GM19372 (cell line): ENCODE measurements at regions not wholly inside any gene's neighbourhood (a gene's known extent, or its start where the extent isn't known, plus 50 kb on each side); places are given as distances from the start of the nearest gene placed in this dataset.
"Not testable (repeated sequence)": the region's sequence is repeated elsewhere in the genome, so short reads cannot be mapped to it uniquely, and the experiment has no call there.

ENCODE experiments used
- ATAC-seq: cut with Tn5 transposase; IDR thresholded peaks from one replicate; pipeline ENCODE4 v1.9.1; 2021; ENCODE audit warnings: mild to moderate bottlenecking, low read depth, moderate library complexity; ENCODE audit not compliant: unreplicated experiment

GRCh38 chr4:34485252-34485651 lies 1759.1 kb downstream of the ARAP2 start:
- ATAC-seq: no peak

- ATAC-seq: no peak
Observed at GRCh38 chr4:34486461-34487363, 1757.6 kb downstream of the ARAP2 start.

- ATAC-seq: no peak
Observed at GRCh38 chr4:34492414-34492813, 1751.9 kb downstream of the ARAP2 start.

DNA sequence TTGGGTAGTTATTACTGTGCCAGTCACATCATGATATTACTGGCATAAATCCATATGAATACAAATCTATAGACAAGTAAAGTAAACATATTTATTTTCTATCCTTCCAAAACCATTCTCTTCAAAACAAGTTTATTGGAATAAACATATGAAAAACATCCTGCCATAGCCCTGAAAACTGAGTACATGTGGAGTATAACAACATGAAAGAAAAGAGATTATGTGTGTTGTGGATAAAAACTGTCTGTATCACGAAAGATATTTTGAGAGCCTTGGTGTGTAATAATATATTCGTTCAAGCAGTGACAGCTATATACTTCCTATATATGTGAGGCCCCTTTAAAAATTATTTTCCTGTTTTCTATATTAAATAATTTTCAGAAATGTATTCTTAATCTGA lies 1742.2 kb downstream of the ARAP2 start:
- ATAC-seq: no peak

DNA sequence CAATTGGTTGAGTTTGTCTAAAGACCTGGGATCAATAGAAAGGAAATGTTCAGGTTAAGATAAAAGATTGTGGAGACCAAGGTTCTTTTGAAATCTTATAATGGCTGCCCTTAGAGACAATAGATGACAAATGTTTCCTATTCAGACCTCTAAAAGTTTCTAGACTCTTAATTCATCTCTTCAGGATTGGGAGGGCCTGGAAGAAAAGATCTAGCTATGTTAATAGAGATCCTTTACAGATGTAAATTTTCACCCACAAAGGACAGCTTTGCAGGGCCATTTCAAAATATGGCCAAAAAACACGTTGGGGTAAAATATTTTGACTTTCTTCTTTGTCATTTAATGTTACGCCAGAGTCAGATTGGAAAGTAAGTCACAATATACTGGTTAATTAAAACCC lies 1739.6 kb downstream of the ARAP2 start:
- not testable (repeated sequence) for ATAC-seq

- not testable (repeated sequence) for ATAC-seq
Observed at GRCh38 chr4:34506511-34507092, 1737.7 kb downstream of the ARAP2 start.

DNA sequence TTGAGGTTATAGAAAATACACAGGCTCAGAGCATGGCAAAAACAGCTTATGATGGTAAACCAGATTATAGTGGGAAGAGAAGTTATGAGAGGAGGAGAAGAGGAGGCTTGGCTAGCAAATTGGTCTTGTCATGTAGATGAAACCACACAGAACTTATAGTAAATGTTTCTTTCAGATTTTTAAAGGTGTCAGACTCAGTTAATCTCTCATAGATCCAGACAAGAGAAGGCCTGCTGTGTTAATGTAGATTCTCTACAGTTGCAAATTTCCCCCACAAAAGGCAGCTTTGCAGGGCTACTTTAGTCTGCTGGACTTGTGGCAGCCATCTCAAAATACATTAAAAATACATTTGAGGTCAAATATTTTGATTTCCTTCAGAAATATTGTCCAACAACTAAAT lies 1731.7 kb downstream of the ARAP2 start:
- no peak for ATAC-seq

- no peak for ATAC-seq
Observed at GRCh38 chr4:34516524-34516923, 1727.8 kb downstream of the ARAP2 start.

DNA sequence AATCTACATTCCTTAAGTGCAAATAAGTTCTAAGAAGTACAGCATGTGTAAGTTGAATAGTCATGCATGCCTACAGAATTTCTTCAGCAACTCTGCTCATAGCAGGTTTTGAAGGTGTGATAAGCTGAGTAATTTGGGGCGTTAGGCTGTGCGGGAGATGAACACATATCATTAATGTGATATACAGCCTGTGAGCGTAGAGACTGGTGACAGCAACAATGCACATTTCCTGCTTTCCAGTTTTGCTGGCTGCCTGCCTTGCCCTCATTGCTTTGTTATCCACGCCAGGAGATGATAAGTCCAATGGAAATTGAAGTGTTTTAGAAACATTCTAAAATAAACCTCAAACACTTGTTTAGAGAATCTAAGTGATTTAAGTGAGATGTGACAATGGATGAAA lies 1709.4 kb downstream of the ARAP2 start:
- ATAC-seq: no peak

DNA sequence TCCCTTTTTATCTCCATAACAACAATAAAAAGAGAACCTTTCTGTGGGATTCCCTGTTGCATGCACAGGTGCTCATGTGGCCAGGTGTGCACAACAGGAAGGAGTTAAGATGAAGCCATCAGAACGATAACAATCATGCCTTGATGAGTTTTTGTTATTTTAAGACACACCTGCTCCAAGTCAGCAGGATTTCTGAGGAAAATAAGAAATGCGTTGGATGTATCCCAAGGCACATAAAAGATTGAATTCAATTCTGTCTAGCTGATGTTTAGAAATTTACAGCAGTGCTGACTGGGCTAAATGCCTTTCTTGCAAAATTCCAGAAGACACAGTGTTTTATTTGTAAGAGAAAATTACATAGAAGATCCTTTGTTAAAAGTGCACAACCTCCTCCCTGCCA lies 1678.2 kb downstream of the ARAP2 start:
- no peak for ATAC-seq

DNA sequence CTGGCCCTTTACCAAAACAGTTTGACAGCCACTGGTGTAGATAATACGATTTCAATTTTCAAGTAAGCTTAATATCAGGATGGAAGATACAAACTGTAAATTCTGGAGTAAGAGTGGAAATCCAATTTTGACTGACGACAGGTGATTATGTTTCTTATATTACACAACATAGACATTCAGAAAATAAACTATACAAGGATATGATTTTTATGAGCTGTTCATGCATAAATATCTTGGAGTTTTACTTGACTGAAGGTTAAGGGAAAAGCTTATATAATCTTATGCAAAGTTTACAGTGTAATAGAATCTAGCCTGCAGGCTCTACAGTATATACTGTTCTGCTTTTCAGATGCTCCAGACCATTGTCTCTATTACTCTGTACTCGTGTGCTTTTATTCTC lies 1672.3 kb downstream of the ARAP2 start:
- no peak for ATAC-seq

DNA sequence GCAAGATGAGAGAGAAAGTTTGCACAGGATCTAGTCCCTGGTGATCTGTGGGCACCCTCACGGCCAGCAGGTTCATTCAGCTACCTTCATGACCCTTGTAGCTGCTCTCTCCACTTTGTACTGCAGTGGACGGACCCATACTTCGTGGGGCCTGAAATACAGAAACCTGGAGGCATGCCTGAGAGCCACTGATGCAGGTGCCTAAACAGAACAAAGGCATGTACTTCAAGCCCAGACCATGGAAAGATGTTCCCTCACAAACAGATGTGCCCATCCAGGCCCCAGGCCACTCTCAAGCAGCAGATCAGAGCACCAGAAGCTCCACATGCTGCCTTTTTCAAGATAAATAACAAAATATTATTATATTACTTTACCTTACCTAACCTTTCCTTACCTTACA lies 1629.0 kb downstream of the ARAP2 start:
- no peak for ATAC-seq

GRCh38 chr4:34619531-34620162 lies 1624.7 kb downstream of the ARAP2 start:
- no peak for ATAC-seq

- no peak for ATAC-seq
Observed at GRCh38 chr4:34628471-34628870, 1615.8 kb downstream of the ARAP2 start.

GRCh38 chr4:34629451-34629850 lies 1614.9 kb downstream of the ARAP2 start:
- ATAC-seq: no peak

- ATAC-seq: no peak
Observed at GRCh38 chr4:34633241-34633640, 1611.1 kb downstream of the ARAP2 start.

- ATAC-seq: no peak
Observed at GRCh38 chr4:34636623-34637022, 1607.7 kb downstream of the ARAP2 start.

DNA sequence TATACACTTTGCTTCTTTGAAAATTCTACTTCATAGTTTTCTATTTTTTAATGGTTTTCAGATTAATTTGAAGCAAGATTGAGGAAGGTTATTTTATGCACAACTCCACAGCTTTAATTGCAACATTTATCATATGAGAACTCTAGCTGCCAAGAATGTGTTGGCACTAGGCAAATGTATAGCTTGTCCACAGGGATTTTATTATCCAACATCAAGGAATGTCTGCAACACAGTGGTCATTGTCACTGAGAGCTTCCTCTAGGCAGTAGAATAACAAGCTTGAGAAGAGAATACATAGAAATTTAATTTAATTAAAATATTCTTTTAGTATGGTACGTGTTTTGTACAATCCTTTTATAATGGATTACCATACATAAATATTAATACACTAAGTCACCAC lies 1600.8 kb downstream of the ARAP2 start:
- no peak for ATAC-seq

- no peak for ATAC-seq
Observed at GRCh38 chr4:34644579-34645115, 1599.7 kb downstream of the ARAP2 start.

DNA sequence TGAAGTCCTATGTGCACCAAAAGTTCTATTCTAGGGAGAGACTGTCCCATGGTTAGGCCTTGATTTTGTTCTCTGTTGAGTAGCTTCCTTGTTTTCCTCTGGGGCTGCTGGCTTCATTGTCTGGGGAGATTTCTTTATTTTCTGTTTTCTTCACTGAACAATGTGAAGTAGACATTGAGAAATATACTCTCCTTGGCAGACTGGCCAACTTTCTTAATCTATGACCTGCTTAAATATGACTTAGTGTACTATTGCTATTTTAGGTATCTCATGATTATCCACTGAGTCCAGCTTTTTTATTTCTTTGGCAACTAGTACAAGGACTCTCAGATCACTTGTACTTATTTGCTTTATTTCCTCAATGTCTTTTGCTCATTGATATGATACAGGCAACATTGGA lies 1594.6 kb downstream of the ARAP2 start:
- no peak for ATAC-seq

DNA sequence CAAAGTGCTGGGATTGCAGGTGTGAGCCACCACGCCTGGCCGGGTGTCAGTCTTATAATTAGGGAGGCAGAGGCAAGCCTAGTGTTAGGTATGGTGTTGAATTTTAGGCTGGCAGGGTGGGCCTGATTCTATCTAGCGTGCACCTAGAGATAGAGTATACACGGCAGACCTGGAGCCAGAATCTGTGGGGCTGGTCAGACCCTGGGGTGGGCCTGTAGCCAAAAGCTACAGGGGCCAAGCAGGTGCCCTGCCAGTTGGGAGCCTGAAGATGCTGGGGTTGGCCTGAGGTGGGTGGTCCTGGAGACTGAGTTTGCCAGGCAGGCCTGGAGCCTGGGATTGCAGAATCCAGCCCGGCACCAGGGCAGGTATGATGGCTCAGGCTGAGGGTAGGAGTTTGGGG lies 1580.3 kb downstream of the ARAP2 start:
- no peak for ATAC-seq
